ENCODE measurements at regions not wholly inside any gene's neighbourhood (a gene's known extent, or its start where the extent isn't known, plus 50 kb on each side); places are given as distances from the start of the nearest gene placed in this dataset.

- Histone ChIP-seq H3K9me3 (peaks cover 8% of the 10 kb centered on the region), H3K4me3 (ENCODE audit: low read depth in 1 of 2, low read length in 1 of 2) (no peak overlapping the region), H3K27me3 (no peaks in the 10 kb centered on the region), H3K27ac (no peak overlapping the region), H3K4me1 (ENCODE audit: control insufficient read depth in 1 of 2, insufficient read depth in 1 of 2, low read depth in 1 of 2, low read length in 1 of 2) (no peaks in the 10 kb centered on the region), H3K36me3 (no peaks in the 10 kb centered on the region)
- no peak for TF ChIP-seq CTCF (IDR thresholded peaks at IDR 0.05)
Measured at GRCh38 chr6:4384656-4385055, 249.3 kb upstream of the ECI2 start.

- Histone ChIP-seq H3K36me3 (no peaks in the 10 kb centered on the region), H3K4me3 (ENCODE audit: low read depth in 1 of 2, low read length in 1 of 2) (no peak overlapping the region)
- TF ChIP-seq CTCF (IDR thresholded peaks at IDR 0.05): no peak
Measured at GRCh38 chr6:4383910-4384638, 248.7 kb upstream of the ECI2 start.

DNA sequence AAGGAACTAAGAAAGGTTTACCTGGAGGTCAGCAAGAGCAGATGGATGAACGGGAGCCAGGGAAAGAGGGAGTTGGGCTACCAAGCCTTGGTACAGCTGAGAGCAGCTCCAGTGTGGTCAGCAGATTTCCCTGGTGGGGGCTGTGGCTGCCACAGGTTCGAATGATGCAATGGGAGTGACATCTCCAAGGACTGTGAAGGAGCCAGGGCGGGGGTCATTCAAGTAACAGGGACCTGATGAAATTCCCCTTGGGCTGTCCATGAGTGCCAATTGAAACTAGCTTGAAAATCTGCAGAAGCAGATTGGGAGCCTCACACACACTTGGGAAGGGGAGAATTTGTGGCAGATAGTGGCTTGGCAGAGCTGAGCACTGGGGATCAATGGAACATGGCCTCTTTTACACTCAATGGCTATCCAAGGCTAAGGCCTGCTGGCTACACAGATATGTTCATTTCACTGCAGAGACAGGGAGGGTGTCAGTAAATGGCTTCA, 247.0 kb upstream of the ECI2 start:
- peaks cover 8% of the 10 kb centered on the region for H3K9me3 ChIP-seq
- no peak overlapping the region for H3K4me3 ChIP-seq (ENCODE audit: low read depth in 1 of 2, low read length in 1 of 2)
- no peak for TF ChIP-seq CTCF (IDR thresholded peaks at IDR 0.05)
- H3K27ac ChIP-seq: no peak overlapping the region
- no peaks in the 10 kb centered on the region for H3K27me3 ChIP-seq
- no peaks in the 10 kb centered on the region for H3K4me1 ChIP-seq (ENCODE audit: control insufficient read depth in 1 of 2, insufficient read depth in 1 of 2, low read depth in 1 of 2, low read length in 1 of 2)
- no peaks in the 10 kb centered on the region for H3K36me3 ChIP-seq

More at GRCh38 chr6:4383910-4384638, 248.7 kb upstream of the ECI2 start:
- H3K9me3 ChIP-seq: peaks cover 8% of the 10 kb centered on the region
- no peak overlapping the region for H3K27ac ChIP-seq
- H3K27me3 ChIP-seq: no peaks in the 10 kb centered on the region
- no peaks in the 10 kb centered on the region for H3K4me1 ChIP-seq (ENCODE audit: control insufficient read depth in 1 of 2, insufficient read depth in 1 of 2, low read depth in 1 of 2, low read length in 1 of 2)

- no peaks in the 10 kb centered on the region for H3K4me1 ChIP-seq (ENCODE audit: control insufficient read depth in 1 of 2, insufficient read depth in 1 of 2, low read depth in 1 of 2, low read length in 1 of 2)
- no peaks in the 10 kb centered on the region for H3K27me3 ChIP-seq
- H3K4me3 ChIP-seq (ENCODE audit: low read depth in 1 of 2, low read length in 1 of 2): no peak overlapping the region
- H3K36me3 ChIP-seq: no peaks in the 10 kb centered on the region
- H3K9me3 ChIP-seq: peaks cover 8% of the 10 kb centered on the region
- no peak for TF ChIP-seq CTCF (IDR thresholded peaks at IDR 0.05)
- no peak overlapping the region for H3K27ac ChIP-seq
Measured at GRCh38 chr6:4381381-4381780, 246.0 kb upstream of the ECI2 start.

GRCh38 chr6:4380881-4381281, 245.5 kb upstream of the ECI2 start:
- H3K27me3 ChIP-seq: no peaks in the 10 kb centered on the region
- no peak overlapping the region for H3K4me3 ChIP-seq (ENCODE audit: low read depth in 1 of 2, low read length in 1 of 2)
- H3K4me1 ChIP-seq (ENCODE audit: control insufficient read depth in 1 of 2, insufficient read depth in 1 of 2, low read depth in 1 of 2, low read length in 1 of 2): no peaks in the 10 kb centered on the region
- TF ChIP-seq CTCF (IDR thresholded peaks at IDR 0.05): no peak
- H3K36me3 ChIP-seq: no peaks in the 10 kb centered on the region
- H3K9me3 ChIP-seq: peaks cover 8% of the 10 kb centered on the region
- no peak overlapping the region for H3K27ac ChIP-seq
